ENCODE measurements at regions not wholly inside any gene's neighbourhood (a gene's known extent, or its start where the extent isn't known, plus 50 kb on each side); places are given as distances from the start of the nearest gene placed in this dataset.

DNA sequence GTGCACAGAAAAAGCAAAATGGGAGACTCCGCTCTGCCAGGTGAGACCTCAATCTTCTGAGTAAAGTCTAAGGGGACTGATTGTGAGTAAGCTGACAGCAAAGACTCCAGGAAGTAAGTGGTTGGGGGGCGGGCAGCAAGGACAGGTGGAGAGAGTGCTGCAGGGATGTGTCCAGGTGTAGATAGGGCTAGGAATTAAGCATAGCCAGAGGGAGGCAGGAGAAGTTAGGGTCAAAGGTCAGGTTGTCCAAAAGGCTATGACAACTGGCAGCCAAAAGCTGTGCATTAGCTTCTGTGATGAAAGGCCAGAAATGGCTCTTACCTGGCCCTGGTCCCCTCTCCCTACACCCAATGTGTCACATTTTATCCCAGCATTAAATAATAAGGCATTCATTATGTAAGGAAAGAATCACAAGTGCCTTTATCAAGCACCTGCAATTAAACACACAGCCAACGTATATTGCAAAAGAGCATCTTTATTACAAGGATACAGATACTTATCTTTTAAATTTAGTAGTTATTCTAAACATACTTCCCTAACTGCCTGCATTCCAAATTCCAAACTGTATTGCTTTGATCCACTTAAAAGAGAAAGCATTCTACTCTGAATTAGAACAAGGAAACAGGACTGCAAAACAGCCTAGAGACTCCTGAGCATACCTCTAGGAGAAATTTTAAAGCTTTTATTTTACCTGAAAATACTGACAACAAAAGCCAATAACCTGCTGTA lies 247.9 kb downstream of the IRS1 start:
- Histone ChIP-seq H3K36me3 (ENCODE audit: insufficient read depth, low read length) (no peaks in the 10 kb centered on the region), H3K4me1 (ENCODE audit: insufficient read depth, low read length) (no peaks in the 10 kb centered on the region), H3K9me3 (ENCODE audit: control insufficient read depth in 1 of 2, insufficient read depth in 1 of 2, low read length in 2 of 2) (no peaks in the 10 kb centered on the region), H3K27ac (ENCODE audit: low read depth in 1 of 2, low read length in 2 of 2) (no peak overlapping the region), H3K4me3 (ENCODE audit: low read length) (no peak overlapping the region), H3K27me3 (ENCODE audit: control insufficient read depth in 1 of 2, insufficient read depth in 2 of 2, low read length in 2 of 2) (no peaks in the 10 kb centered on the region)
- no peak for DNase-seq
- Mint-ChIP-seq H3K27ac (no peak overlapping the region), H3K27me3 (peaks cover 11% of the 10 kb centered on the region), H3K4me3 (no peak overlapping the region), H3K4me1 (ENCODE audit: low read depth) (no peaks in the 10 kb centered on the region), H3K9me3 (no peaks in the 10 kb centered on the region), H3K36me3 (ENCODE audit: low read depth) (no peaks in the 10 kb centered on the region)
- intact Hi-C loops (cut with DNase I, micrococcal nuclease): no loop called here
- CTCF ChIA-PET: no interaction called here
- POLR2A ChIA-PET: no interaction called here
- TF ChIP-seq, protein P1, sequence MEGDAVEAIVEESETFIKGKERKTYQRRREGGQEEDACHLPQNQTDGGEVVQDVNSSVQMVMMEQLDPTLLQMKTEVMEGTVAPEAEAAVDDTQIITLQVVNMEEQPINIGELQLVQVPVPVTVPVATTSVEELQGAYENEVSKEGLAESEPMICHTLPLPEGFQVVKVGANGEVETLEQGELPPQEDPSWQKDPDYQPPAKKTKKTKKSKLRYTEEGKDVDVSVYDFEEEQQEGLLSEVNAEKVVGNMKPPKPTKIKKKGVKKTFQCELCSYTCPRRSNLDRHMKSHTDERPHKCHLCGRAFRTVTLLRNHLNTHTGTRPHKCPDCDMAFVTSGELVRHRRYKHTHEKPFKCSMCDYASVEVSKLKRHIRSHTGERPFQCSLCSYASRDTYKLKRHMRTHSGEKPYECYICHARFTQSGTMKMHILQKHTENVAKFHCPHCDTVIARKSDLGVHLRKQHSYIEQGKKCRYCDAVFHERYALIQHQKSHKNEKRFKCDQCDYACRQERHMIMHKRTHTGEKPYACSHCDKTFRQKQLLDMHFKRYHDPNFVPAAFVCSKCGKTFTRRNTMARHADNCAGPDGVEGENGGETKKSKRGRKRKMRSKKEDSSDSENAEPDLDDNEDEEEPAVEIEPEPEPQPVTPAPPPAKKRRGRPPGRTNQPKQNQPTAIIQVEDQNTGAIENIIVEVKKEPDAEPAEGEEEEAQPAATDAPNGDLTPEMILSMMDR (IDR thresholded peaks at IDR 0.05): no peak
- ATAC-seq (ENCODE audit: poor library complexity): no peak

DNA sequence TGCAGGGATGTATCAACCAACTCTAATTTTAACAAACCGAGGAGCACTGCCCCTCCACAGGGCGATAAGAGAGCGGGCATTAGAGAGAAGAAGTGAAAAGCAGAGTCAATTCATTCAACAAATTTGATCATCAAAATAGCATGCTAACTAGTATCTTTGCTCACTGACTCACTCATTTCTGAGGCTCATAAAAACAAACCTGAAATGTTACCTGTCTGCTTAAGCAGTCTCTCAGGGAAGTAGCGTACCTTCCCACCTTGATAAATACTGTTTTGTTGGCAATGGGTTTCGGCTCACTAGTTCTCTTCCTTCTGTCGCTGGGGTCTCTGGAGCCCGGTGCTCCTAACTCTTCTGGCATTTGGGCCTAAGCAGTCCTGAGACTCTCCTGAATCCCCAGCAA lies 248.8 kb downstream of the IRS1 start:
- no peaks in the 10 kb centered on the region for H3K36me3 Mint-ChIP-seq (ENCODE audit: low read depth)
- H3K27ac Mint-ChIP-seq: no peak overlapping the region
- H3K4me1 ChIP-seq (ENCODE audit: insufficient read depth, low read length): no peaks in the 10 kb centered on the region
- no peaks in the 10 kb centered on the region for H3K9me3 Mint-ChIP-seq
- ChIA-PET CTCF (no interaction called here), POLR2A (no interaction called here)
- H3K27me3 ChIP-seq (ENCODE audit: control insufficient read depth in 1 of 2, insufficient read depth in 2 of 2, low read length in 2 of 2): no peaks in the 10 kb centered on the region
- TF ChIP-seq, protein P1 (IDR thresholded peaks at IDR 0.05): no peak
- H3K9me3 ChIP-seq (ENCODE audit: control insufficient read depth in 1 of 2, insufficient read depth in 1 of 2, low read length in 2 of 2): no peaks in the 10 kb centered on the region
- H3K27me3 Mint-ChIP-seq: peaks cover 10% of the 10 kb centered on the region
- H3K4me3 ChIP-seq (ENCODE audit: low read length): no peak overlapping the region
- no peaks in the 10 kb centered on the region for H3K4me1 Mint-ChIP-seq (ENCODE audit: low read depth)
- no peak for ATAC-seq (ENCODE audit: poor library complexity)
- no peak for DNase-seq
- H3K27ac ChIP-seq (ENCODE audit: low read depth in 1 of 2, low read length in 2 of 2): no peak overlapping the region
- H3K36me3 ChIP-seq (ENCODE audit: insufficient read depth, low read length): no peaks in the 10 kb centered on the region
- intact Hi-C loops (cut with DNase I, micrococcal nuclease): no loop called here
- H3K4me3 Mint-ChIP-seq: no peak overlapping the region

DNA sequence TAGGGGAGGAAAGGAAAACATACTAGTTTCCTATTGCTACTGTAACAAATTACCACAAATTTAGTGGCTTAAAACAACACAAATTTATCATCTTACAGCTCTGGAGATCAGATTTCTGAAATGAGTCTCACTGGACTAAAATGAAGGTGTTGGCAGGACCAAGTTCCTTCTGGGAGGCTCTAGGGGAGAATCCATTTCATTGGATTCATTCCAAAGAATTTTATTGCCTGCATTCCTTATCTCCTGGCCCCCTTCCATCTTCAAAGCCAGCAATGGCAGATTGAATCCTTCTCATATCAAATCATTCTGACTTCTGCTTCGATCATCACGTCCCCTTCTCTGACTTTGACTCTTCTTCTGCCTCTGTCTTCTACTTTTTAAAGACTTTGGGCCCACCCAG lies 250.9 kb downstream of the IRS1 start:
- no peaks in the 10 kb centered on the region for H3K27me3 ChIP-seq (ENCODE audit: control insufficient read depth in 1 of 2, insufficient read depth in 2 of 2, low read length in 2 of 2)
- no peaks in the 10 kb centered on the region for H3K4me1 ChIP-seq (ENCODE audit: insufficient read depth, low read length)
- DNase-seq (no peak), ATAC-seq (ENCODE audit: poor library complexity) (no peak)
- H3K27ac Mint-ChIP-seq: no peak overlapping the region
- ChIA-PET CTCF (no interaction called here), POLR2A (no interaction called here)
- H3K9me3 ChIP-seq (ENCODE audit: control insufficient read depth in 1 of 2, insufficient read depth in 1 of 2, low read length in 2 of 2): no peaks in the 10 kb centered on the region
- TF ChIP-seq, protein P1 (IDR thresholded peaks at IDR 0.05): no peak
- H3K36me3 ChIP-seq (ENCODE audit: insufficient read depth, low read length): no peaks in the 10 kb centered on the region
- no peaks in the 10 kb centered on the region for H3K27me3 Mint-ChIP-seq
- H3K4me1 Mint-ChIP-seq (ENCODE audit: low read depth): no peaks in the 10 kb centered on the region
- no peak overlapping the region for H3K27ac ChIP-seq (ENCODE audit: low read depth in 1 of 2, low read length in 2 of 2)
- H3K4me3 Mint-ChIP-seq: no peak overlapping the region
- no peak overlapping the region for H3K4me3 ChIP-seq (ENCODE audit: low read length)
- no peaks in the 10 kb centered on the region for H3K9me3 Mint-ChIP-seq
- H3K36me3 Mint-ChIP-seq (ENCODE audit: low read depth): no peaks in the 10 kb centered on the region
- intact Hi-C loops (cut with DNase I, micrococcal nuclease): no loop called here
